ENCODE measurements at regions not wholly inside any gene's neighbourhood (a gene's known extent, or its start where the extent isn't known, plus 50 kb on each side); places are given as distances from the start of the nearest gene placed in this dataset.

GRCh38 chr14:22047115-22047514 is 373.5 kb upstream of the OR4E1 start:
- Histone ChIP-seq H4K20me1 (ENCODE audit: insufficient read depth, low read length, poor library complexity, severe bottlenecking) (no peaks in the 10 kb centered on the region), H3K4me3 (ENCODE audit: low read length, poor library complexity, severe bottlenecking) (peak overlapping the region; percentile 45), H3K9ac (ENCODE audit: low read depth, low read length, poor library complexity, severe bottlenecking) (peak overlapping the region; percentile 51), H3K9me3 (ENCODE audit: insufficient read depth, low read depth, low read length) (no peaks in the 10 kb centered on the region), H3K9me2 (replicated peaks; ENCODE audit: low read depth, low read length) (no peaks in the 10 kb centered on the region), H3F3A (ENCODE audit: low read depth) (no peaks in the 10 kb centered on the region), H3K4me2 (ENCODE audit: low read depth, low read length, poor library complexity, severe bottlenecking) (peak overlapping the region; percentile 56), H3K36me3 (ENCODE audit: insufficient read depth, low read length) (no peaks in the 10 kb centered on the region), H2AFZ (ENCODE audit: low read length) (peak overlapping the region; percentile 73), H3K4me1 (ENCODE audit: insufficient read depth, low read length, poor library complexity, severe bottlenecking) (peaks cover 55% of the 10 kb centered on the region), H3K79me2 (ENCODE audit: insufficient read depth, low read length) (no peaks in the 10 kb centered on the region), H3K27me3 (ENCODE audit: insufficient read depth, low read length, poor library complexity, severe bottlenecking) (no peaks in the 10 kb centered on the region)
- TF ChIP-seq EZH2phosphoT487 (IDR thresholded peaks at IDR 0.05; ENCODE audit: borderline replicate concordance) (no peak), CTCF (conservative IDR thresholded peaks at IDR 0.05; ENCODE audit: low read length) (peak; percentile 72)

- Histone ChIP-seq H3K27me3 (ENCODE audit: insufficient read depth, low read length, poor library complexity, severe bottlenecking) (no peaks in the 10 kb centered on the region), H3K9ac (ENCODE audit: low read depth, low read length, poor library complexity, severe bottlenecking) (peak overlapping the region; percentile 51), H3K9me2 (replicated peaks; ENCODE audit: low read depth, low read length) (no peaks in the 10 kb centered on the region), H4K20me1 (ENCODE audit: insufficient read depth, low read length, poor library complexity, severe bottlenecking) (no peaks in the 10 kb centered on the region), H3K79me2 (ENCODE audit: insufficient read depth, low read length) (no peaks in the 10 kb centered on the region), H3K9me3 (ENCODE audit: insufficient read depth, low read depth, low read length) (no peaks in the 10 kb centered on the region), H3F3A (ENCODE audit: low read depth) (no peaks in the 10 kb centered on the region), H2AFZ (ENCODE audit: low read length) (peak overlapping the region; percentile 63), H3K4me2 (ENCODE audit: low read depth, low read length, poor library complexity, severe bottlenecking) (peak overlapping the region; percentile 56), H3K4me1 (ENCODE audit: insufficient read depth, low read length, poor library complexity, severe bottlenecking) (peaks cover 46% of the 10 kb centered on the region), H3K4me3 (ENCODE audit: low read length, poor library complexity, severe bottlenecking) (no peak overlapping the region), H3K36me3 (ENCODE audit: insufficient read depth, low read length) (no peaks in the 10 kb centered on the region)
- no peak for TF ChIP-seq EZH2phosphoT487 (IDR thresholded peaks at IDR 0.05; ENCODE audit: borderline replicate concordance)
- no peak for TF ChIP-seq CTCF (conservative IDR thresholded peaks at IDR 0.05; ENCODE audit: low read length)
These were observed 372.4 kb upstream of the OR4E1 start for GRCh38 chr14:22046063-22046462.

GRCh38 chr14:22044193-22044592 is 370.6 kb upstream of the OR4E1 start:
- H4K20me1 ChIP-seq (ENCODE audit: insufficient read depth, low read length, poor library complexity, severe bottlenecking), result no peaks in the 10 kb centered on the region
- H3K9me2 ChIP-seq (replicated peaks; ENCODE audit: low read depth, low read length), result no peaks in the 10 kb centered on the region
- no peak overlapping the region for H3K4me2 ChIP-seq (ENCODE audit: low read depth, low read length, poor library complexity, severe bottlenecking)
- H3K27me3 ChIP-seq (ENCODE audit: insufficient read depth, low read length, poor library complexity, severe bottlenecking), result no peaks in the 10 kb centered on the region
- H3F3A ChIP-seq (ENCODE audit: low read depth), result no peaks in the 10 kb centered on the region
- TF ChIP-seq EZH2phosphoT487 (IDR thresholded peaks at IDR 0.05; ENCODE audit: borderline replicate concordance) (no peak), CTCF (conservative IDR thresholded peaks at IDR 0.05; ENCODE audit: low read length) (no peak)
- H3K4me1 ChIP-seq (ENCODE audit: insufficient read depth, low read length, poor library complexity, severe bottlenecking), result peaks cover 46% of the 10 kb centered on the region
- no peak overlapping the region for H3K4me3 ChIP-seq (ENCODE audit: low read length, poor library complexity, severe bottlenecking)
- H3K9me3 ChIP-seq (ENCODE audit: insufficient read depth, low read depth, low read length), result no peaks in the 10 kb centered on the region
- H3K79me2 ChIP-seq (ENCODE audit: insufficient read depth, low read length), result no peaks in the 10 kb centered on the region
- H3K9ac ChIP-seq (ENCODE audit: low read depth, low read length, poor library complexity, severe bottlenecking), result no peak overlapping the region
- H2AFZ ChIP-seq (ENCODE audit: low read length), result no peak overlapping the region
- H3K36me3 ChIP-seq (ENCODE audit: insufficient read depth, low read length), result no peaks in the 10 kb centered on the region

Measured in Loucy (cell line).